ENCODE measurements at regions not wholly inside any gene's neighbourhood (a gene's known extent, or its start where the extent isn't known, plus 50 kb on each side); places are given as distances from the start of the nearest gene placed in this dataset.

DNA sequence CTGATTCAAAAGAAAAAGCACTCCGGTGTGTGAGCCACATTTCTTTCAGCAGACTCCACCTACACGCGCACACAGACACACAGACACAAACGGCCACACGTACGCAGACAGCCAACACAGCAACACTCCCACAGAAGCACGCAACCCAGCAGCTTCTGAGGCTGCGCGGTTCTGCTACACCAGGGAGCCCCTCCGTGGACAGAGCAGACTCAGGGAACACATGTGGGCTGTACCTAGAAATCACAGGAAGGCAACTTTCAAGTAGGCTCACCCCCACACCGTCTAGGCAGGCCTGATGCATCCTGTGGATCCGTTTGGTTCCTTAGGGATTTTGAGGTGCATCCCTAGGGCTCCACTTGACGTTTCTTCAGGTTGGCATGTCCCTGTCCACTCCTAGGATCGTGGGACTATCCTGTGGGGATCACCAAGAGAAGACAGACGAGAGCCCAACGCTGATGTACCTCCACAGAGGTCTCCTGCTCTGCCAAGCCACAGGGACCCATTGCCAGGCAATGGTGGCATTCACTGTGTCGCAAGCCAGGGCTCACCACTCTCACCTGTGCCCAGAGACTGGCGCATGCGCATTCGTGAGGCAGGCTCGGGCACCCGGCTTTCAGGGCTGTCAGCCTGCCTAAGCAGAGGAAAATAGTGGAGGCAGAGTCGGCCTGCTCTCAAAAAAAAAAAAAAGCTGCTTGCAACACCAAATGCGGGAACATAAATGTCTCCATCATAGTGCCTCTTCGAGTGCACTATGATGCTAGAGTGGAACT, 2333.3 kb downstream of the TP53TG3F start:
- TF ChIP-seq CTCF (IDR thresholded peaks at IDR 0.05; ENCODE audit: low read depth, low read length) (no peak), EZH2phosphoT487 (IDR thresholded peaks at IDR 0.05; ENCODE audit: low read depth) (no peak)

All from OCI-LY3 (cell line).